Neural progenitor cell (in vitro differentiated cells): ENCODE measurements at regions not wholly inside any gene's neighbourhood (a gene's known extent, or its start where the extent isn't known, plus 50 kb on each side); places are given as distances from the start of the nearest gene placed in this dataset.

ENCODE experiments used
- DNase-seq: peaks from one replicate; pipeline ENCODE4 v3.0.0-alpha.2; 2016; ENCODE audit warnings: low spot score
- H2AFZ ChIP-seq: fragments of 200-600 bp; sonication (generic); replicated peaks from 2 replicates; pipeline ENCODE4 v1.6.1; 2016; ENCODE audit warnings: antibody characterized with exemption
- H3F3A ChIP-seq: fragments of 200-600 bp; sonication (generic); 2 replicates; pipeline ENCODE4 v1.6.1; 2016; ENCODE audit warnings: antibody characterized with exemption, low read depth
- H3K27ac ChIP-seq: fragments of 200-600 bp; sonication (generic); 2 replicates; pipeline ENCODE4 v1.5.1; 2016; ENCODE audit warnings: mild to moderate bottlenecking
- H3K27me3 ChIP-seq: fragments of 200-600 bp; sonication (generic); 2 replicates; pipeline ENCODE4 v1.6.1; 2016; ENCODE audit warnings: mild to moderate bottlenecking, moderate library complexity
- H3K36me3 ChIP-seq: fragments of 200-600 bp; sonication (generic); 2 replicates; pipeline ENCODE4 v1.5.1; 2016
- H3K4me1 ChIP-seq: fragments of 200-600 bp; sonication (generic); 2 replicates; pipeline ENCODE4 v1.6.1; 2016; ENCODE audit warnings: mixed run types
- H3K4me2 ChIP-seq: fragments of 200-600 bp; sonication (generic); 2 replicates; pipeline ENCODE4 v1.6.1; 2016
- H3K4me3 ChIP-seq: fragments of 200-600 bp; sonication (generic); 2 replicates; pipeline ENCODE4 v1.5.1; 2016
- H3K79me2 ChIP-seq: fragments of 200-600 bp; sonication (generic); 2 replicates; pipeline ENCODE4 v1.6.1; 2016; ENCODE audit warnings: low read depth
- H3K9ac ChIP-seq: fragments of 200-600 bp; sonication (generic); 2 replicates; pipeline ENCODE4 v1.6.1; 2016
- H3K9me3 ChIP-seq: fragments of 200-600 bp; sonication (generic); 2 replicates; pipeline ENCODE4 v1.5.1; 2016; ENCODE audit warnings: low read depth
- H4K20me1 ChIP-seq: fragments of 200-600 bp; sonication (generic); 2 replicates; pipeline ENCODE4 v1.6.1; 2016; ENCODE audit warnings: low read depth
- H3K27ac Mint-ChIP-seq: 3 replicates; pipeline ENCODE4 v1.8.0; 2021; ENCODE audit warnings: mixed read lengths
- H3K27me3 Mint-ChIP-seq: 2 replicates; pipeline ENCODE4 v1.8.0; 2022; ENCODE audit warnings: low read depth, mild to moderate bottlenecking, inconsistent platforms, moderate library complexity, mixed read lengths; ENCODE audit not compliant: insufficient read depth
- H3K36me3 Mint-ChIP-seq: 3 replicates; pipeline ENCODE4 v1.8.0; 2021; ENCODE audit warnings: mixed read lengths
- H3K4me1 Mint-ChIP-seq: 3 replicates; pipeline ENCODE4 v1.8.0; 2021; ENCODE audit warnings: mixed read lengths
- H3K4me3 Mint-ChIP-seq: 3 replicates; pipeline ENCODE4 v1.8.0; 2021; ENCODE audit warnings: mild to moderate bottlenecking, moderate library complexity, mixed read lengths
- H3K9me3 Mint-ChIP-seq: 3 replicates; pipeline ENCODE4 v1.8.0; 2020; ENCODE audit warnings: mixed read lengths
- EZH2 ChIP-seq: fragments of 200-600 bp; sonication (generic); IDR thresholded peaks from 2 replicates; pipeline ENCODE4 v1.6.1; 2017; ENCODE audit warnings: antibody characterized with exemption, mild to moderate bottlenecking, moderate library complexity
- EZH2phosphoT487 ChIP-seq: fragments of 200-600 bp; sonication (generic); IDR thresholded peaks from 2 replicates; pipeline ENCODE4 v1.6.1; 2017; ENCODE audit warnings: antibody characterized with exemption
- TF ChIP-seq, protein P1 (sequence below): fragments of 200-600 bp; sonication (generic); IDR thresholded peaks from 2 replicates; pipeline ENCODE4 v1.5.1; 2017; ENCODE audit warnings: antibody characterized with exemption, mild to moderate bottlenecking

GRCh38 chr1:164087906-164088453 is 471.0 kb upstream of the PBX1 start:
- H3K27me3 ChIP-seq = no peaks in the 10 kb centered on the region
- no peak overlapping the region for H3K27ac ChIP-seq
- no peak for DNase-seq
- no peak overlapping the region for H3K4me2 ChIP-seq
- TF ChIP-seq, protein P1, sequence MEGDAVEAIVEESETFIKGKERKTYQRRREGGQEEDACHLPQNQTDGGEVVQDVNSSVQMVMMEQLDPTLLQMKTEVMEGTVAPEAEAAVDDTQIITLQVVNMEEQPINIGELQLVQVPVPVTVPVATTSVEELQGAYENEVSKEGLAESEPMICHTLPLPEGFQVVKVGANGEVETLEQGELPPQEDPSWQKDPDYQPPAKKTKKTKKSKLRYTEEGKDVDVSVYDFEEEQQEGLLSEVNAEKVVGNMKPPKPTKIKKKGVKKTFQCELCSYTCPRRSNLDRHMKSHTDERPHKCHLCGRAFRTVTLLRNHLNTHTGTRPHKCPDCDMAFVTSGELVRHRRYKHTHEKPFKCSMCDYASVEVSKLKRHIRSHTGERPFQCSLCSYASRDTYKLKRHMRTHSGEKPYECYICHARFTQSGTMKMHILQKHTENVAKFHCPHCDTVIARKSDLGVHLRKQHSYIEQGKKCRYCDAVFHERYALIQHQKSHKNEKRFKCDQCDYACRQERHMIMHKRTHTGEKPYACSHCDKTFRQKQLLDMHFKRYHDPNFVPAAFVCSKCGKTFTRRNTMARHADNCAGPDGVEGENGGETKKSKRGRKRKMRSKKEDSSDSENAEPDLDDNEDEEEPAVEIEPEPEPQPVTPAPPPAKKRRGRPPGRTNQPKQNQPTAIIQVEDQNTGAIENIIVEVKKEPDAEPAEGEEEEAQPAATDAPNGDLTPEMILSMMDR = no peak
- TF ChIP-seq EZH2 = no peak
- no peak for TF ChIP-seq EZH2phosphoT487
- H2AFZ ChIP-seq = no peak overlapping the region
- Mint-ChIP-seq H3K4me3 (no peak overlapping the region), H3K9me3 (peaks cover 11% of the 10 kb centered on the region), H3K4me1 (peaks cover 6% of the 10 kb centered on the region), H3K27ac (no peak overlapping the region), H3K36me3 (no peaks in the 10 kb centered on the region), H3K27me3 (no peaks in the 10 kb centered on the region)
- H3K4me3 ChIP-seq = no peak overlapping the region
- no peaks in the 10 kb centered on the region for H3K4me1 ChIP-seq
- H4K20me1 ChIP-seq = no peaks in the 10 kb centered on the region
- no peaks in the 10 kb centered on the region for H3F3A ChIP-seq
- H3K9me3 ChIP-seq = no peaks in the 10 kb centered on the region
- H3K79me2 ChIP-seq = no peaks in the 10 kb centered on the region
- H3K36me3 ChIP-seq = no peaks in the 10 kb centered on the region
- H3K9ac ChIP-seq = no peak overlapping the region

DNA sequence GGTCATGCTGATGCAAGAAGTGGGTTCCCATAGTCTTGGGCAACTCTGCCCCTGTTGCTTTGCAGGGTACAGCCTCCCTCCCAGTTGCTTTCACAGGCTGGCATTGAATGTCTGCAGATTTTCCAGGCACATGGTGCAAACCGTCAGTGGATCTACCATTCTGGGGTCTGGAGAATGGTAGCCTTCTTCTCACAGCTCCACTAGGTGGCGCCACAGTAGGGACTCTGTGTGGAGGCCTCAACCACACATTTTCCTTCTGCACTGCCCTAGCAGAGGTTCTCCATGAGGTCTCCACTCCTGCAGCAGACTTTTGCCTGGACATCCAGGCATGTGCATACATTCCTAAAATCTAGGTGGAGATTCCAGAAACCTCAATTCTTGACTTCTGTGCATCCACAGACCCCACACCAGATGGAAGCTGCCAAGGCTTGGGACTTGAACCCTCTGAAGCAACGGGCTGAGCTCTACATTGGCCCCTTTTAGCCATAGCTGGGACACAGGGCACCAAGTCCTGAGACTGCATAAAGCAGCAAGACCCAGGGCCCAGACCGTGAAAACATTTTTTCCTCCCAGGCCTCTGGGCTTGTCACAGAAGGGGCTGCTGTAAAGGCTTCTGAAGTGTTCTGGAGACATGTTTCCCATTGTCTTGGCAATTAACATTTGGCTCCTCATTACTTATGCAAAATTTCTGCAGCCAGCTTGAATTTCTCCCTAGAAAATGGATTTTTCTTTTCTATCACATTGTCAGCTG is 466.2 kb upstream of the PBX1 start:
- Mint-ChIP-seq H3K36me3 (no peaks in the 10 kb centered on the region), H3K27ac (no peak overlapping the region), H3K27me3 (no peaks in the 10 kb centered on the region), H3K9me3 (peaks cover 20% of the 10 kb centered on the region), H3K4me1 (peaks cover 4% of the 10 kb centered on the region), H3K4me3 (no peak overlapping the region)
- TF ChIP-seq, protein P1 = peak; percentile 31
- TF ChIP-seq EZH2 = no peak
- TF ChIP-seq EZH2phosphoT487 = no peak
- H3K36me3 ChIP-seq = no peaks in the 10 kb centered on the region
- no peaks in the 10 kb centered on the region for H3K79me2 ChIP-seq
- no peak overlapping the region for H3K9ac ChIP-seq
- no peaks in the 10 kb centered on the region for H3K4me1 ChIP-seq
- no peaks in the 10 kb centered on the region for H3F3A ChIP-seq
- no peaks in the 10 kb centered on the region for H3K27me3 ChIP-seq
- DNase-seq = no peak
- H4K20me1 ChIP-seq = no peaks in the 10 kb centered on the region
- no peak overlapping the region for H2AFZ ChIP-seq
- no peak overlapping the region for H3K27ac ChIP-seq
- H3K4me2 ChIP-seq = no peak overlapping the region
- H3K4me3 ChIP-seq = no peak overlapping the region
- H3K9me3 ChIP-seq = peaks cover 4% of the 10 kb centered on the region

DNA sequence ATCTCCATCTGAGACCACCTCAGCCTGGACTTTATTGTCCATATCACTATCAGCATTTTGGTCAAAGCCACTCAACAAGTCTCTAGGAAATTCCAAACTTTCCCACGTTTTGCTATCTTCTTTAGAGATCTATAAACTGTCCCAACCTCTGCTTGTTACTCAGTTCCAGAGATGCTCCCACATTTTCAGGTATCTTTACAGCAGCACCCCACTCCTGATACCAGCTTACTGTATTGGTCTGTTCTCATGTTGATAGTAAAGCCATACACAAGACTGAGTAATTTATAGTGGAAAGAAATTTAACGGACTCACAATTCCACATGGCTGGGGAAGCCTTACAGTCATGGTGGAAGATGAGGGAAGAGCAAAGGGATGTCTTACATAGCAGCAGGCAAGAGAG is 465.4 kb upstream of the PBX1 start:
- Histone ChIP-seq H3K9ac (no peak overlapping the region), H4K20me1 (no peaks in the 10 kb centered on the region), H3K4me1 (no peaks in the 10 kb centered on the region), H3K27ac (no peak overlapping the region), H3K79me2 (no peaks in the 10 kb centered on the region), H2AFZ (no peak overlapping the region), H3K27me3 (no peaks in the 10 kb centered on the region), H3K4me3 (no peak overlapping the region), H3K9me3 (peaks cover 4% of the 10 kb centered on the region), H3K4me2 (no peak overlapping the region), H3F3A (no peaks in the 10 kb centered on the region), H3K36me3 (no peaks in the 10 kb centered on the region)
- no peak for DNase-seq
- no peak for TF ChIP-seq EZH2phosphoT487
- Mint-ChIP-seq H3K4me3 (no peak overlapping the region), H3K4me1 (no peaks in the 10 kb centered on the region), H3K27ac (no peak overlapping the region), H3K36me3 (no peaks in the 10 kb centered on the region), H3K9me3 (peaks cover 20% of the 10 kb centered on the region), H3K27me3 (no peaks in the 10 kb centered on the region)

- Histone ChIP-seq H3K9ac (no peak overlapping the region), H3K4me3 (no peak overlapping the region), H3K27ac (no peak overlapping the region), H3F3A (no peaks in the 10 kb centered on the region), H3K4me1 (no peaks in the 10 kb centered on the region), H2AFZ (no peak overlapping the region), H3K79me2 (no peaks in the 10 kb centered on the region), H3K27me3 (no peaks in the 10 kb centered on the region), H3K4me2 (no peak overlapping the region), H4K20me1 (no peaks in the 10 kb centered on the region), H3K36me3 (no peaks in the 10 kb centered on the region), H3K9me3 (no peaks in the 10 kb centered on the region)
- no peak for TF ChIP-seq EZH2phosphoT487
- TF ChIP-seq, protein P1 = no peak
- TF ChIP-seq EZH2 = no peak
- H3K36me3 Mint-ChIP-seq = no peaks in the 10 kb centered on the region
- no peaks in the 10 kb centered on the region for H3K4me1 Mint-ChIP-seq
- no peak overlapping the region for H3K4me3 Mint-ChIP-seq
- H3K9me3 Mint-ChIP-seq = no peaks in the 10 kb centered on the region
- DNase-seq = no peak
- H3K27ac Mint-ChIP-seq = no peak overlapping the region
- no peaks in the 10 kb centered on the region for H3K27me3 Mint-ChIP-seq
Observed at GRCh38 chr1:164101802-164102201, 457.2 kb upstream of the PBX1 start.
